ENCODE measurements at regions not wholly inside any gene's neighbourhood (a gene's known extent, or its start where the extent isn't known, plus 50 kb on each side); places are given as distances from the start of the nearest gene placed in this dataset.

DNA sequence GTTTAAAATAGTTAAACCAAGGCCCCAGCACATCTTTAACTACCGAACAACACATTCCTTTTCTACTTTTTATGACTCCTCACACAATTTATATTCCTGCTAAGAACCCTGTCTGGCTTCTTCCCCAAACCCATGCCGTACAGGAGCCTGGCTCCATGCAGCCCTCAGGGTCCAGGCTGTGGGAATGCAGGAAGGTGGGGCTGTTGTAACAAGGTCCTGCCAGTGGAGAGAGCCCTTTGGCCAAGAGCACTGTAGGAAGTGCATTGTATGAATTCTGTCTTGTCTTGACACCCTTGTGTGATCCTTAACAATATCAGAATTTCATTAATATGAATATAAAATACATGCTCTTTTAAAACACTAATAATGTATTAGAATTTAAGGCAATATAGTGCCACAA is 563.8 kb downstream of the TBL1XR1 start:
- TF ChIP-seq, protein P1, sequence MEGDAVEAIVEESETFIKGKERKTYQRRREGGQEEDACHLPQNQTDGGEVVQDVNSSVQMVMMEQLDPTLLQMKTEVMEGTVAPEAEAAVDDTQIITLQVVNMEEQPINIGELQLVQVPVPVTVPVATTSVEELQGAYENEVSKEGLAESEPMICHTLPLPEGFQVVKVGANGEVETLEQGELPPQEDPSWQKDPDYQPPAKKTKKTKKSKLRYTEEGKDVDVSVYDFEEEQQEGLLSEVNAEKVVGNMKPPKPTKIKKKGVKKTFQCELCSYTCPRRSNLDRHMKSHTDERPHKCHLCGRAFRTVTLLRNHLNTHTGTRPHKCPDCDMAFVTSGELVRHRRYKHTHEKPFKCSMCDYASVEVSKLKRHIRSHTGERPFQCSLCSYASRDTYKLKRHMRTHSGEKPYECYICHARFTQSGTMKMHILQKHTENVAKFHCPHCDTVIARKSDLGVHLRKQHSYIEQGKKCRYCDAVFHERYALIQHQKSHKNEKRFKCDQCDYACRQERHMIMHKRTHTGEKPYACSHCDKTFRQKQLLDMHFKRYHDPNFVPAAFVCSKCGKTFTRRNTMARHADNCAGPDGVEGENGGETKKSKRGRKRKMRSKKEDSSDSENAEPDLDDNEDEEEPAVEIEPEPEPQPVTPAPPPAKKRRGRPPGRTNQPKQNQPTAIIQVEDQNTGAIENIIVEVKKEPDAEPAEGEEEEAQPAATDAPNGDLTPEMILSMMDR (conservative IDR thresholded peaks at IDR 0.05) = no peak
- TF ChIP-seq EZH2 (IDR thresholded peaks at IDR 0.05; ENCODE audit: low read depth) = no peak

Measured in PC-9 (cell line).